Endothelial cell of umbilical vein (primary cell): ENCODE measurements at regions not wholly inside any gene's neighbourhood (a gene's known extent, or its start where the extent isn't known, plus 50 kb on each side); places are given as distances from the start of the nearest gene placed in this dataset.

Source experiments
- BruUV-seq: library from RNA; stranded (reverse); fragments of 400-500 nt; replicated peaks from 2 replicates; lab custom pipeline; 2021; lab: Mats Ljungman, UMichigan
- CTCF ChIA-PET: fragments of 300-600, 350-600 bp; sonication (Branson Sonifier 250); formaldehyde crosslinking; loops from one replicate; lab custom pipeline; 2021; ENCODE audit warnings: antibody characterized with exemption, inconsistent platforms; lab: Charles Lee
- POLR2A ChIA-PET: fragments of 300-600, 350-600 bp; sonication (Branson Sonifier 250); formaldehyde crosslinking; loops from one replicate; lab custom pipeline; 2021; ENCODE audit warnings: antibody characterized with exemption, inconsistent platforms; lab: Charles Lee
- DNase-seq: peaks from one replicate; pipeline ENCODE4 v3.0.0-alpha.2; 2011; ENCODE audit warnings: low read depth, low spot score
- FAIRE-seq: peaks from 2 replicates; lab custom pipeline; 2011; peaks lifted over from hg19 to GRCh38; lab: Jason Lieb, UNC
- H2AFZ ChIP-seq: 2 replicates; pipeline ENCODE4 v1.6.0; 2012; ENCODE audit warnings: low read depth, low read length, control low read depth, inconsistent platforms
- H3K27ac ChIP-seq: 2 replicates; pipeline ENCODE4 v1.5.1; 2011; ENCODE audit warnings: low read depth, mild to moderate bottlenecking, control low read depth, low read length, moderate library complexity; ENCODE audit not compliant: insufficient read depth
- H3K27me3 ChIP-seq, 2 experiments: 2 replicates each; pipeline versions ENCODE4 v1.6.0 to v1.6.1; 2011; ENCODE audit warnings: low read length in 2 of 2, mixed read lengths in 1 of 2; ENCODE audit not compliant: control insufficient read depth in 2 of 2, insufficient read depth in 2 of 2
- H3K36me3 ChIP-seq, 2 experiments: 2 replicates in 1 of 2; 3 replicates in 1 of 2; pipeline ENCODE4 v1.5.1; 2011; ENCODE audit warnings: low read length in 2 of 2, mild to moderate bottlenecking in 1 of 2, moderate library complexity in 1 of 2; ENCODE audit not compliant: control insufficient read depth in 2 of 2, insufficient read depth in 2 of 2; ENCODE audit errors: extremely low read depth in 1 of 2
- H3K4me1 ChIP-seq: 3 replicates; pipeline ENCODE4 v1.5.1; 2011; ENCODE audit warnings: mild to moderate bottlenecking, low read length; ENCODE audit not compliant: control insufficient read depth, insufficient read depth; ENCODE audit errors: extremely low read depth
- H3K4me2 ChIP-seq: 2 replicates; pipeline ENCODE4 v1.6.1; 2011; ENCODE audit warnings: low read length, control low read depth, mixed read lengths; ENCODE audit not compliant: insufficient read depth
- H3K4me3 ChIP-seq, 3 experiments: fragments of 200-600 bp in 1 of 3; sonication (generic), shearing (Covaris generic) in 1 of 3; replicated peaks in 1 of 3; 2 replicates each; pipeline ENCODE4 v1.5.1; 2011 to 2016; ENCODE audit warnings: control low read depth in 3 of 3, low read length in 3 of 3, mild to moderate bottlenecking in 2 of 3, inconsistent platforms in 1 of 3, low read depth in 1 of 3, moderate library complexity in 1 of 3; ENCODE audit not compliant: insufficient read depth in 1 of 3
- H3K79me2 ChIP-seq: 2 replicates; pipeline ENCODE4 v1.6.0; 2012; ENCODE audit warnings: low read length, inconsistent platforms; ENCODE audit not compliant: control insufficient read depth, insufficient read depth
- H3K9ac ChIP-seq: replicated peaks from 2 replicates; pipeline ENCODE3; 2011; ENCODE audit warnings: low read length, control low read depth; ENCODE audit not compliant: insufficient read depth; ENCODE audit errors: extremely low read depth
- H3K9me1 ChIP-seq: replicated peaks from 3 replicates; pipeline ENCODE4 v1.6.0; 2011; ENCODE audit warnings: mild to moderate bottlenecking, low read length; ENCODE audit not compliant: control insufficient read depth, insufficient read depth; ENCODE audit errors: extremely low read depth
- H3K9me3 ChIP-seq: replicated peaks from 2 replicates; pipeline ENCODE4 v1.5.1; 2012; ENCODE audit warnings: low read length, inconsistent platforms; ENCODE audit not compliant: control insufficient read depth, insufficient read depth
- H4K20me1 ChIP-seq: replicated peaks from 2 replicates; pipeline ENCODE3; 2011; ENCODE audit warnings: mild to moderate bottlenecking, low read length; ENCODE audit not compliant: control insufficient read depth, insufficient read depth; ENCODE audit errors: extremely low read depth
- EZH2 ChIP-seq: IDR thresholded peaks from 2 replicates; pipeline ENCODE4 v1.6.1; 2012; ENCODE audit warnings: borderline replicate concordance, low read depth, mild to moderate bottlenecking, moderate library complexity, low read length, inconsistent platforms; ENCODE audit not compliant: severe bottlenecking
- FOS ChIP-seq: IDR thresholded peaks from 2 replicates; pipeline ENCODE4 v1.6.1; 2011; ENCODE audit warnings: mild to moderate bottlenecking, low read length, moderate library complexity, borderline replicate concordance; ENCODE audit not compliant: insufficient read depth
- GATA2 ChIP-seq: IDR thresholded peaks from 2 replicates; pipeline ENCODE4 v1.7.0; 2011; ENCODE audit warnings: low read depth, mild to moderate bottlenecking, moderate library complexity, mixed read lengths, low read length; ENCODE audit not compliant: insufficient read length, insufficient read depth
- JUN ChIP-seq: IDR thresholded peaks from 2 replicates; pipeline ENCODE4 v1.6.1; 2011; ENCODE audit warnings: borderline replicate concordance, low read depth; ENCODE audit not compliant: insufficient read length, insufficient read depth
- MAX ChIP-seq: IDR thresholded peaks from 2 replicates; pipeline ENCODE4 v1.6.1; 2011; ENCODE audit not compliant: insufficient read depth, insufficient read length
- MYC ChIP-seq: IDR thresholded peaks from one replicate; pipeline ENCODE4 v1.6.1; 2011; ENCODE audit warnings: mild to moderate bottlenecking, low read depth, low read length
- POLR2A ChIP-seq: IDR thresholded peaks from 2 replicates; pipeline ENCODE4 v1.6.1; 2012; ENCODE audit warnings: low read depth, mild to moderate bottlenecking, control low read depth, low read length
- POLR2AphosphoS5 ChIP-seq: IDR thresholded peaks from 2 replicates; pipeline ENCODE4 v1.6.1; 2012; ENCODE audit warnings: low read depth, mild to moderate bottlenecking, control low read depth, low read length, moderate library complexity; ENCODE audit not compliant: insufficient read depth
- dilution Hi-C: fragments of 300-500 bp; cut with MboI; formaldehyde crosslinking; loops from one replicate; pipeline ENCODE4 v1.15.0; 2019; ENCODE audit warnings: low sequenced_read_pairs; ENCODE audit not compliant: extremely low pct_ligation_motif_present
- intact Hi-C: fragments of 100-400 bp; cut with micrococcal nuclease; formaldehyde crosslinking; loops from one replicate; pipeline ENCODE4 v1.10.0; 2022
- TF ChIP-seq, protein P1 (sequence below), 2 donors: IDR thresholded peaks; 1 replicate in 1 of 2; 2 replicates in 1 of 2; pipeline ENCODE4 v1.5.1; 2011; ENCODE audit warnings: low read length in 2 of 2, mild to moderate bottlenecking in 2 of 2, moderate library complexity in 2 of 2, control low read depth in 1 of 2, inconsistent platforms in 1 of 2, low read depth in 1 of 2; ENCODE audit not compliant: insufficient read depth in 1 of 2; ENCODE audit errors: extremely low read depth in 1 of 2

DNA sequence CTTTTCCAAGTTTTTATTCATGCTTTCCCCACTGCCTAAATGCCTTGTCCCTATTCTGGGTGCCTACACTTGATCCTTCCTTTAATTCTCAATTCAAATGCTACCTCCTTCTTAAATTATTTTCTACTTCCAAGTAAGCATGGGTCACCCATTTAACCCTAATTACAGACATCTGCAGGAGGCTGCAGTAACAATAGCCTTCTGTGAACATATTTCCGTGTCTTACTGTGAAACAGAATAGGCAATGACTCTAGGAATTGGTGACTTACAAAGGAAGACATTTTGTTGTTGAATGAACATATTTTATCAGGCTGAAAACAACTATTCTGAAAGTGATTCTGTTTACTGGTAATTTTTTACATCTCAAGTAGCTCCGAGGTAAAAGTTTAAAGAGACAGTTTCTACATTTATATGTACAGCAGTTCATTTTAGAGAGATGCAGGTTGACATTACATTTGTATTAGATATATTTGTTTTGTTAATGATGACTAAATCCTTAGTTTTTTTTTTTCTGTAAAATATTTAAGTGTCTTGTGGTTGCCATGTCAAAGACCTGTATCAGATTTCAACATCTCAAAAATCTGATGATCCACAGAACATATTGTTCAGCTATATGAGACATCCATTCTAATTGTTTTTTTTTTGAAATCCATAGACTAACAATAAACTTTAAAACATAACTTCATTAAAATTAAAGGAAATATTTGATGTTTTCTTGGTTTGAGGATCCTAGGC lies 316.8 kb downstream of the CASP12 start:
- Histone ChIP-seq H3K79me2 (no peaks in the 10 kb centered on the region), H3K27me3 (no peaks in the 10 kb centered on the region), H3K36me3 (no peaks in the 10 kb centered on the region), H3K9me3 (no peaks in the 10 kb centered on the region), H4K20me1 (no peaks in the 10 kb centered on the region), H2AFZ (no peak overlapping the region), H3K27ac (no peak overlapping the region), H3K4me2 (no peak overlapping the region), H3K4me1 (no peaks in the 10 kb centered on the region), H3K9ac (no peak overlapping the region), H3K9me1 (no peaks in the 10 kb centered on the region), H3K4me3 (no peak overlapping the region)
- no peak for TF ChIP-seq MYC
- TF ChIP-seq POLR2A, result no peak
- TF ChIP-seq POLR2AphosphoS5, result no peak
- no peak for TF ChIP-seq FOS
- no peak for TF ChIP-seq EZH2
- TF ChIP-seq JUN, result no peak
- TF ChIP-seq GATA2, result no peak
- TF ChIP-seq, protein P1, sequence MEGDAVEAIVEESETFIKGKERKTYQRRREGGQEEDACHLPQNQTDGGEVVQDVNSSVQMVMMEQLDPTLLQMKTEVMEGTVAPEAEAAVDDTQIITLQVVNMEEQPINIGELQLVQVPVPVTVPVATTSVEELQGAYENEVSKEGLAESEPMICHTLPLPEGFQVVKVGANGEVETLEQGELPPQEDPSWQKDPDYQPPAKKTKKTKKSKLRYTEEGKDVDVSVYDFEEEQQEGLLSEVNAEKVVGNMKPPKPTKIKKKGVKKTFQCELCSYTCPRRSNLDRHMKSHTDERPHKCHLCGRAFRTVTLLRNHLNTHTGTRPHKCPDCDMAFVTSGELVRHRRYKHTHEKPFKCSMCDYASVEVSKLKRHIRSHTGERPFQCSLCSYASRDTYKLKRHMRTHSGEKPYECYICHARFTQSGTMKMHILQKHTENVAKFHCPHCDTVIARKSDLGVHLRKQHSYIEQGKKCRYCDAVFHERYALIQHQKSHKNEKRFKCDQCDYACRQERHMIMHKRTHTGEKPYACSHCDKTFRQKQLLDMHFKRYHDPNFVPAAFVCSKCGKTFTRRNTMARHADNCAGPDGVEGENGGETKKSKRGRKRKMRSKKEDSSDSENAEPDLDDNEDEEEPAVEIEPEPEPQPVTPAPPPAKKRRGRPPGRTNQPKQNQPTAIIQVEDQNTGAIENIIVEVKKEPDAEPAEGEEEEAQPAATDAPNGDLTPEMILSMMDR (IDR thresholded peaks at IDR 0.05; ENCODE audit: extremely low read depth in 1 of 2, insufficient read depth in 1 of 2, low read depth in 1 of 2, low read length in 2 of 2), result no peak
- TF ChIP-seq MAX, result no peak
- dilution Hi-C loops, result no loop called here
- POLR2A ChIA-PET, result no interaction called here
- FAIRE-seq, result no peak
- intact Hi-C loops, result no loop called here
- DNase-seq, result no peak
- BruUV-seq, result no TSS peak
- CTCF ChIA-PET, result interaction anchor here (1.1 kb wide), 1 partner anchor 9 kb away, joined by 3 read pairs; no protein-coding TSS in a partner anchor
